ENCODE measurements at regions not wholly inside any gene's neighbourhood (a gene's known extent, or its start where the extent isn't known, plus 50 kb on each side); places are given as distances from the start of the nearest gene placed in this dataset.

GRCh38 chr9:87152256-87152655 lies 204.9 kb upstream of the GAS1 start:
- TF ChIP-seq CEBPB (IDR thresholded peaks at IDR 0.05; ENCODE audit: low read depth) = no peak
- TF ChIP-seq, protein P1, sequence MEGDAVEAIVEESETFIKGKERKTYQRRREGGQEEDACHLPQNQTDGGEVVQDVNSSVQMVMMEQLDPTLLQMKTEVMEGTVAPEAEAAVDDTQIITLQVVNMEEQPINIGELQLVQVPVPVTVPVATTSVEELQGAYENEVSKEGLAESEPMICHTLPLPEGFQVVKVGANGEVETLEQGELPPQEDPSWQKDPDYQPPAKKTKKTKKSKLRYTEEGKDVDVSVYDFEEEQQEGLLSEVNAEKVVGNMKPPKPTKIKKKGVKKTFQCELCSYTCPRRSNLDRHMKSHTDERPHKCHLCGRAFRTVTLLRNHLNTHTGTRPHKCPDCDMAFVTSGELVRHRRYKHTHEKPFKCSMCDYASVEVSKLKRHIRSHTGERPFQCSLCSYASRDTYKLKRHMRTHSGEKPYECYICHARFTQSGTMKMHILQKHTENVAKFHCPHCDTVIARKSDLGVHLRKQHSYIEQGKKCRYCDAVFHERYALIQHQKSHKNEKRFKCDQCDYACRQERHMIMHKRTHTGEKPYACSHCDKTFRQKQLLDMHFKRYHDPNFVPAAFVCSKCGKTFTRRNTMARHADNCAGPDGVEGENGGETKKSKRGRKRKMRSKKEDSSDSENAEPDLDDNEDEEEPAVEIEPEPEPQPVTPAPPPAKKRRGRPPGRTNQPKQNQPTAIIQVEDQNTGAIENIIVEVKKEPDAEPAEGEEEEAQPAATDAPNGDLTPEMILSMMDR (IDR thresholded peaks at IDR 0.05 in 2 of 3, conservative IDR thresholded peaks at IDR 0.05 in 1 of 3; ENCODE audit: borderline replicate concordance in 1 of 3, insufficient read depth in 1 of 3, low read depth in 2 of 3, low read length in 2 of 3) = no peak
- no peak for TF ChIP-seq SP1 (IDR thresholded peaks at IDR 0.05; ENCODE audit: low read depth)

Data from HCT116 (cell line).